ENCODE measurements at regions not wholly inside any gene's neighbourhood (a gene's known extent, or its start where the extent isn't known, plus 50 kb on each side); places are given as distances from the start of the nearest gene placed in this dataset.
"Not testable (repeated sequence)": the region's sequence is repeated elsewhere in the genome, so short reads cannot be mapped to it uniquely, and the experiment has no call there.

GRCh38 chr18:14239224-14239623 lies 107.0 kb upstream of the ZNF519 start:
- H3K9me3 Mint-ChIP-seq; H3K36me3 Mint-ChIP-seq; H3K4me3 Mint-ChIP-seq; H3K27ac Mint-ChIP-seq; H3K4me1 Mint-ChIP-seq; DNase-seq (ENCODE audit: low spot score in 2 of 2); ATAC-seq: not testable (repeated sequence)

- ATAC-seq; H3K4me3 Mint-ChIP-seq; H3K9me3 Mint-ChIP-seq; H3K36me3 Mint-ChIP-seq; H3K4me1 Mint-ChIP-seq; DNase-seq (ENCODE audit: low spot score in 2 of 2): not testable (repeated sequence)
- H3K27ac Mint-ChIP-seq, result peak overlapping the region; percentile 43
Observed at GRCh38 chr18:14236356-14237048, 104.3 kb upstream of the ZNF519 start.

- H3K27ac Mint-ChIP-seq; ATAC-seq; H3K4me3 Mint-ChIP-seq; H3K9me3 Mint-ChIP-seq; DNase-seq (ENCODE audit: low spot score in 2 of 2); H3K4me1 Mint-ChIP-seq: not testable (repeated sequence)
- peaks cover 21% of the 10 kb centered on the region for H3K36me3 Mint-ChIP-seq
Observed at GRCh38 chr18:14225286-14225679, 93.0 kb upstream of the ZNF519 start.

GRCh38 chr18:14224551-14225285 lies 92.5 kb upstream of the ZNF519 start:
- H3K9me3 Mint-ChIP-seq; H3K4me3 Mint-ChIP-seq; H3K4me1 Mint-ChIP-seq; DNase-seq (ENCODE audit: low spot score in 2 of 2); H3K27ac Mint-ChIP-seq; ATAC-seq: not testable (repeated sequence)
- peaks cover 23% of the 10 kb centered on the region for H3K36me3 Mint-ChIP-seq

DNA sequence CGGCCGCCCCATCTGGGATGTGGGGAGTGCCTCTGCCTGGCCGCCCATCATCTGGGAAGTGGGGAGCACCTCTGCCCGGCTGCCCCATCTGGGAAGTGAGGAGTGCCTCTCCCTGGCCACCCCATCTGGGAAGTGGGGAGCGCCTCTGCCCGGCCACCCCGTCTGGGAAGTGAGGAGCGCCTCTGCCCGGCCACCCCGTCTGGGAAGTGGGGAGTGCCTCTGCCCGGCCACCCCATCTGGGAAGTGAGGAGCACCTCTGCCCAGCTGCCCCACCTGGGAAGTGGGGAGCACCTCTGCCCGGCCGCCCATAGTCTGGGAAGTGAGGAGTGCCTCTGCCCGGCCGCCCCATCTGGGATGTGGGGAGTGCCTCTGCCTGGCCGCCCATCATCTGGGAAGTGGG lies 91.7 kb upstream of the ZNF519 start:
- not testable (repeated sequence) for H3K4me1 Mint-ChIP-seq; H3K4me3 Mint-ChIP-seq; ATAC-seq; H3K27ac Mint-ChIP-seq; H3K9me3 Mint-ChIP-seq; DNase-seq (ENCODE audit: low spot score in 2 of 2)
- H3K36me3 Mint-ChIP-seq, result peaks cover 26% of the 10 kb centered on the region

DNA sequence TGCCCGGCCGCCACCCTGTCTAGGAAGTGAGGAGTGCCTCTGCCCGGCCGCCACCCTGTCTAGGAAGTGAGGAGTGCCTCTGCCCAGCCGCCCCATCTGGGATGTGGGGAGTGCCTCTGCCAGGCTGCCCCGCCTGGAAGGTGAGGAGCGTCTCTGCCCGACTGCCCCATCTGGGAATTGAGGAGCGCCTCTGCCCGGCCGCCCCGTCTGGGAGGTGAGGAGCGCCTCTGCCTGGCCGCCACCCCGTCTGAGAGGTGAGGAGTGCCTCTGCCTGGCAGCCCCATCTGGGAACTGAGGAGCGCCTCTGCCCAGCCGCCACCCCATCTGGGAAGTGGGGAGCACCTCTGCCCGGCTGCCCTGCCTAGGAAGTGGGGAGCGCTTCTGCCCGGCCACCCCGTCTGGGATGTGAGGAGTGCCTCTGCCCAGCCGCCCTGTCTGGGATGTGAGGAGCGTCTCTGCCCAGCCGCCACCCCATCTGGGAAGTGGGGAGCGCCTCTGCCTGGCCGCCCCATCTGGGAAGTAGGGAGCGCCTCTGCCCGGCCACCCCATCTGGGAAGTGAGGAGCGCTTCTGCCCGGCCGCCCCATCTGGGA lies 91.1 kb upstream of the ZNF519 start:
- peaks cover 32% of the 10 kb centered on the region for H3K36me3 Mint-ChIP-seq
- H3K4me3 Mint-ChIP-seq, ATAC-seq: not testable (repeated sequence)

GRCh38 chr18:14222354-14223221 lies 90.4 kb upstream of the ZNF519 start:
- ATAC-seq; H3K27ac Mint-ChIP-seq; DNase-seq (ENCODE audit: low spot score in 2 of 2); H3K4me3 Mint-ChIP-seq; H3K9me3 Mint-ChIP-seq; H3K4me1 Mint-ChIP-seq: not testable (repeated sequence)
- peaks cover 35% of the 10 kb centered on the region for H3K36me3 Mint-ChIP-seq

More for the DNA sequence above, 91.1 kb upstream of the ZNF519 start:
- not testable (repeated sequence) for H3K27ac Mint-ChIP-seq; DNase-seq (ENCODE audit: low spot score in 2 of 2); H3K4me1 Mint-ChIP-seq; H3K9me3 Mint-ChIP-seq

GRCh38 chr18:14221689-14222088 lies 89.5 kb upstream of the ZNF519 start:
- H3K9me3 Mint-ChIP-seq, result no peaks in the 10 kb centered on the region

GRCh38 chr18:14215952-14216351 lies 83.7 kb upstream of the ZNF519 start:
- not testable (repeated sequence) for ATAC-seq; H3K27ac Mint-ChIP-seq; H3K4me1 Mint-ChIP-seq; H3K4me3 Mint-ChIP-seq; DNase-seq (ENCODE audit: low spot score in 2 of 2); H3K9me3 Mint-ChIP-seq
- H3K36me3 Mint-ChIP-seq, result peaks cover 17% of the 10 kb centered on the region

More at GRCh38 chr18:14221689-14222088, 89.5 kb upstream of the ZNF519 start:
- Mint-ChIP-seq H3K36me3 (peaks cover 37% of the 10 kb centered on the region), H3K4me3 (no peak overlapping the region), H3K4me1 (no peaks in the 10 kb centered on the region), H3K27ac (no peak overlapping the region)
- DNase-seq (ENCODE audit: low spot score in 2 of 2) (no peak), ATAC-seq (no peak)

DNA sequence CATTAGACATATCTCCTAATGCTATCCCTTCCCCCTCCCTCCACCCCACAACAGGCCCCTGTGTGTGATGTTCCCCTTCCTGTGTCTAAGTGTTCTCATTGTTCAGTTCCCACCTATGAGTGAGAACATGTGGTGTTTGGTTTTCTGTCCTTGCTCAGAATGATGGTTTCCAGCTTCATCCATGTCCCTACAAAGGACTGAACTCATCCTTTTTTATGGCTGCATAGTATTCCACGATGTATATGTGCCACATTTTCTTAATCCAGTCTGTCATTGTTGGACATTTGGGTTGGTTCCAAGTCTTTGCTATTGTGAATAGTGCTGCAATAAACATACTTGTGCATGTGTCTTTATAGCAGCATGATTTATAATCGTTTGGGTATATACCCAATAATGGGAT lies 71.2 kb upstream of the ZNF519 start:
- not testable (repeated sequence) for H3K4me3 Mint-ChIP-seq; ATAC-seq; H3K36me3 Mint-ChIP-seq; H3K9me3 Mint-ChIP-seq; H3K4me1 Mint-ChIP-seq; DNase-seq (ENCODE audit: low spot score in 2 of 2); H3K27ac Mint-ChIP-seq

DNA sequence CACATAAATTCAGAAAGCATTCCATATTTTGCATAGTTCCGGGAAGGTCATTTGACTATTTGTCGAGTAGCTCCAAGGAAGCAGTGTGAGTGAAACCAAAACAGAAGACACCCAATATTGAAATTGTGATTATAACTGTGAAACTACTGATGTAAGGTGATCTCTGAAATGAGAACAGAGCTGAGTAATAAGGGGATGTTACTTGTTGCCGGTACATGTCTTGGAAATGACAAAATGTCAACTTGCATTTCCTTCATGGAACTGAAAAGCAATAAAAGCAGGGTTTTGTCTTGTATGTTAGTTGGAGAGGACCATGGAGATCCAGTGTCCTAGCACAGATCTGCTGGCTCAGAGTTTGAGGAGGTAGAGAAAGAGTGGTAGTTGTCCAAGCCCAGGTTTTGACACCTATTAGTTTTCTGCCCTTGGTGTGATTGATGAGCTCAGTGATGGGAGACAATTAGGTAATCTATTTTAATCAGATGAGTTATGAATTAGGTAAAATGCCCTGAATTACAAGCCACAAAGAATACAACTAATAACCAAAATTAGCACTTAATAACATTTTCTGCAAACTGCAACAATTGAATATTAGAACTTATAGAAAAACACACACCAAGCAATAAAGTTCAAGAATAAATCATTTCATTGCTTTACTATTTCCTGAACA lies 58.7 kb upstream of the ZNF519 start:
- not testable (repeated sequence) for DNase-seq (ENCODE audit: low spot score in 2 of 2); H3K9me3 Mint-ChIP-seq
- H3K27ac Mint-ChIP-seq, result peak overlapping the region; percentile 97
- peak overlapping the region; percentile 38 for H3K4me3 Mint-ChIP-seq
- H3K4me1 Mint-ChIP-seq, result peaks cover 24% of the 10 kb centered on the region
- H3K36me3 Mint-ChIP-seq, result peaks cover 23% of the 10 kb centered on the region
- peak; percentile 91 for ATAC-seq

DNA sequence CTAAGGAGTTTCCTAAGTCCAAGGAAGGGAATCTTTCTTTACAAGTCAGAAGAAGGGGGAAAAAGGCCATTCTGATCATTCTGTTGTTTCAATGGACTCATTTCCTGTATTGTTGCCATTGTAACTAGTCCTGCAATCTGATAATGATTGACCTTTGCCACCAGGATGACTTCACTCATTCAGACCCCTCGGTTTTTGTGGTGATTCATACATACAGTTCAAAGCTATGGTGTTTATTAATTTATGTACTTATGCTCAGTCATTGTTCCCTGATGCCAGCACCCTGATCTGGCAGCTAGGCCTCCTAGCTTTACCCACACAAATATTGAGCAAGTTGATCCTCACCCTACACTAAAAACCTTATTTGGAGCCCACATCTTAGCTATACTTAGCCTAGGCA lies 57.6 kb upstream of the ZNF519 start:
- ATAC-seq, result peak; percentile 99
- DNase-seq (ENCODE audit: low spot score in 2 of 2), result no peak
- Mint-ChIP-seq H3K27ac (peak overlapping the region; percentile 97), H3K4me3 (peak overlapping the region; percentile 38), H3K4me1 (peaks cover 24% of the 10 kb centered on the region), H3K36me3 (peaks cover 30% of the 10 kb centered on the region), H3K9me3 (no peaks in the 10 kb centered on the region)

DNA sequence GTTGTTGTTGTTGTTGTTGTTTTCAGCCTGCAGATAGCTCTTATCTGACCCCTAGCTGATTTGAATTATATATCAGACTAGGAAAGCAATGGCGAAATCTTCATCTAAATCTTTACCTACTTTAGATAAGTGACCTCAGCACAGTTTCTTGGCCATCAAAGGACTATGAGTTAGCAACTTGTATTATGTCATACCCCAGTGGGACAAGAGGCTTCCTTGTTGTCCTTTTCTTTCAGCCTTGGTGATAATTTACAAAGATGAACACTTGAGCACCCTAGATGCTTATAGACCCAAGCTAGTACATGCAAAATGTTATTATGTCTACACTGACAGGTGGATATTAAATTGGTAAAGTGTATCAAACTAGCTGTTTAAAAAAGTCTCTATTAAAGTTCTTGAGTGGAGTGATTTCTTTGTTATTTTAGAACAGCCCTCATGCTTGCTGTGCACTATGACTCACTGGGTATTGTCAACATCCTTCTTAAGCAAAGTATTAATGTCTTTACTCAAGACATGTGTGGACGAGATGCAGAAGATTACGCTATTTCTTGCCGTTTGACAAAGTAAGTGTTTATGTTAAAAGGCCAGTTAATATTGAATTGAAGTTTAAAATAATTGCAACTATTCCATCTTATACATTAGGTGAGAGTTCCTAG lies 56.6 kb upstream of the ZNF519 start:
- Mint-ChIP-seq H3K36me3 (peaks cover 38% of the 10 kb centered on the region), H3K4me1 (peaks cover 24% of the 10 kb centered on the region), H3K27ac (peak overlapping the region; percentile 97)
- not testable (repeated sequence) for DNase-seq (ENCODE audit: low spot score in 2 of 2); ATAC-seq; H3K4me3 Mint-ChIP-seq; H3K9me3 Mint-ChIP-seq

All from stimulated activated effector memory CD8-positive, alpha-beta T cell treated with anti-CD3 and anti-CD28 coated beads, Interleukin-12 subunit alpha, Interleukin-12 subunit beta, amount 100 ng/mL, for 72 hours (primary cell).